Skeletal muscle cell (primary cell): ENCODE measurements at regions not wholly inside any gene's neighbourhood (a gene's known extent, or its start where the extent isn't known, plus 50 kb on each side); places are given as distances from the start of the nearest gene placed in this dataset.
"Not testable (repeated sequence)": the region's sequence is repeated elsewhere in the genome, so short reads cannot be mapped to it uniquely, and the experiment has no call there.

Experiments
- DNase-seq: peaks from one replicate; pipeline ENCODE4 v3.0.0-alpha.2; 2010; ENCODE audit warnings: low read depth
- H3K4me3 ChIP-seq: 2 replicates; pipeline ENCODE4 v1.5.1; 2011; ENCODE audit warnings: low read depth, mild to moderate bottlenecking, control low read depth, low read length, moderate library complexity

- no peak overlapping the region for H3K4me3 ChIP-seq
Measured at GRCh38 chr13:88726075-88726474, 1054.9 kb downstream of the SLITRK5 start.

GRCh38 chr13:88727236-88727635 lies 1056.1 kb downstream of the SLITRK5 start:
- H3K4me3 ChIP-seq = not testable (repeated sequence)

More at GRCh38 chr13:88726075-88726474, 1054.9 kb downstream of the SLITRK5 start:
- DNase-seq = no peak

GRCh38 chr13:88729605-88730004 lies 1058.4 kb downstream of the SLITRK5 start:
- no peak overlapping the region for H3K4me3 ChIP-seq
- no peak for DNase-seq

More at GRCh38 chr13:88727236-88727635, 1056.1 kb downstream of the SLITRK5 start:
- not testable (repeated sequence) for DNase-seq

- DNase-seq = no peak
- no peak overlapping the region for H3K4me3 ChIP-seq
Measured at GRCh38 chr13:88736026-88736425, 1064.9 kb downstream of the SLITRK5 start.

GRCh38 chr13:88739195-88739594 lies 1068.0 kb downstream of the SLITRK5 start:
- DNase-seq = no peak
- no peak overlapping the region for H3K4me3 ChIP-seq

GRCh38 chr13:88744289-88744688 lies 1073.1 kb downstream of the SLITRK5 start:
- H3K4me3 ChIP-seq = no peak overlapping the region
- DNase-seq = no peak

- no peak overlapping the region for H3K4me3 ChIP-seq
- DNase-seq = no peak
Measured at GRCh38 chr13:88745011-88745410, 1073.8 kb downstream of the SLITRK5 start.

- no peak for DNase-seq
- H3K4me3 ChIP-seq = no peak overlapping the region
Measured at GRCh38 chr13:88752041-88752440, 1080.9 kb downstream of the SLITRK5 start.

GRCh38 chr13:88754141-88754540 lies 1083.0 kb downstream of the SLITRK5 start:
- H3K4me3 ChIP-seq = no peak overlapping the region
- DNase-seq = no peak

GRCh38 chr13:88761145-88761544 lies 1090.0 kb downstream of the SLITRK5 start:
- H3K4me3 ChIP-seq = no peak overlapping the region

GRCh38 chr13:88764103-88764502 lies 1092.9 kb downstream of the SLITRK5 start:
- no peak for DNase-seq
- H3K4me3 ChIP-seq = no peak overlapping the region

More at GRCh38 chr13:88761145-88761544, 1090.0 kb downstream of the SLITRK5 start:
- no peak for DNase-seq

GRCh38 chr13:88800505-88800904 lies 1129.3 kb downstream of the SLITRK5 start:
- H3K4me3 ChIP-seq = no peak overlapping the region
- DNase-seq = no peak

- H3K4me3 ChIP-seq = no peak overlapping the region
Measured at GRCh38 chr13:88801361-88801760, 1130.2 kb downstream of the SLITRK5 start.

GRCh38 chr13:88802886-88803285 lies 1131.7 kb downstream of the SLITRK5 start:
- peak; percentile 8 for DNase-seq
- no peak overlapping the region for H3K4me3 ChIP-seq

More at GRCh38 chr13:88801361-88801760, 1130.2 kb downstream of the SLITRK5 start:
- DNase-seq = no peak

- no peak for DNase-seq
- H3K4me3 ChIP-seq = no peak overlapping the region
Measured at GRCh38 chr13:88806438-88806837, 1135.3 kb downstream of the SLITRK5 start.

- DNase-seq = no peak
- no peak overlapping the region for H3K4me3 ChIP-seq
Measured at GRCh38 chr13:88817560-88817959, 1146.4 kb downstream of the SLITRK5 start.

GRCh38 chr13:88823114-88823513 lies 1151.9 kb downstream of the SLITRK5 start:
- H3K4me3 ChIP-seq = no peak overlapping the region
- DNase-seq = no peak

- no peak for DNase-seq
- no peak overlapping the region for H3K4me3 ChIP-seq
Measured at GRCh38 chr13:88824218-88824617, 1153.0 kb downstream of the SLITRK5 start.

GRCh38 chr13:88840085-88840484 lies 1168.9 kb downstream of the SLITRK5 start:
- no peak for DNase-seq
- H3K4me3 ChIP-seq = no peak overlapping the region

- DNase-seq, H3K4me3 ChIP-seq: not testable (repeated sequence)
Measured at GRCh38 chr13:88852293-88852692, 1181.1 kb downstream of the SLITRK5 start.

GRCh38 chr13:88857256-88857655 lies 1186.1 kb downstream of the SLITRK5 start:
- H3K4me3 ChIP-seq = no peak overlapping the region
- DNase-seq = no peak

- DNase-seq = no peak
- no peak overlapping the region for H3K4me3 ChIP-seq
Measured at GRCh38 chr13:88862095-88862620, 1191.0 kb downstream of the SLITRK5 start.
